ENCODE measurements at regions not wholly inside any gene's neighbourhood (a gene's known extent, or its start where the extent isn't known, plus 50 kb on each side); places are given as distances from the start of the nearest gene placed in this dataset.

- TF ChIP-seq CTCF (IDR thresholded peaks at IDR 0.05) (0 out of 2 replicates have a peak, but pooled peaks have one; percentile 5), ZFX (IDR thresholded peaks at IDR 0.05; ENCODE audit: borderline replicate concordance) (no peak)
- H3K27ac ChIP-seq = no peak overlapping the region
These were observed 371.5 kb upstream of the KLF4 start for GRCh38 chr9:107861075-107861474.

- H3K27ac ChIP-seq = peak overlapping the region; percentile 70
- TF ChIP-seq CTCF (IDR thresholded peaks at IDR 0.05) = no peak
- TF ChIP-seq ZFX (IDR thresholded peaks at IDR 0.05; ENCODE audit: borderline replicate concordance) = no peak
These were observed 368.7 kb upstream of the KLF4 start for GRCh38 chr9:107858260-107858659.

GRCh38 chr9:107856633-107857032, 367.1 kb upstream of the KLF4 start:
- TF ChIP-seq ZFX (IDR thresholded peaks at IDR 0.05; ENCODE audit: borderline replicate concordance) (no peak), CTCF (IDR thresholded peaks at IDR 0.05) (no peak)
- 0 out of 2 replicates have a peak overlapping the region, but pooled peaks have one; percentile 18 for H3K27ac ChIP-seq

- TF ChIP-seq ZFX (IDR thresholded peaks at IDR 0.05; ENCODE audit: borderline replicate concordance) (no peak), CTCF (IDR thresholded peaks at IDR 0.05) (no peak)
- no peak overlapping the region for H3K27ac ChIP-seq
These were observed 365.6 kb upstream of the KLF4 start for GRCh38 chr9:107855164-107855563.

- TF ChIP-seq ZFX (IDR thresholded peaks at IDR 0.05; ENCODE audit: borderline replicate concordance) (no peak), CTCF (IDR thresholded peaks at IDR 0.05) (no peak)
- H3K27ac ChIP-seq = no peak overlapping the region
These were observed 363.9 kb upstream of the KLF4 start for GRCh38 chr9:107853461-107853860.

- no peak overlapping the region for H3K27ac ChIP-seq
These were observed 363.3 kb upstream of the KLF4 start for GRCh38 chr9:107852891-107853290.

GRCh38 chr9:107850653-107851052, 361.1 kb upstream of the KLF4 start:
- no peak overlapping the region for H3K27ac ChIP-seq
- TF ChIP-seq CTCF (IDR thresholded peaks at IDR 0.05) (no peak), ZFX (IDR thresholded peaks at IDR 0.05; ENCODE audit: borderline replicate concordance) (no peak)

More at GRCh38 chr9:107852891-107853290, 363.3 kb upstream of the KLF4 start:
- TF ChIP-seq ZFX (IDR thresholded peaks at IDR 0.05; ENCODE audit: borderline replicate concordance) (no peak), CTCF (IDR thresholded peaks at IDR 0.05) (no peak)

Data from 22Rv1 (cell line).